Subcutaneous abdominal adipose tissue (tissue), 5 donors: ENCODE measurements at regions not wholly inside any gene's neighbourhood (a gene's known extent, or its start where the extent isn't known, plus 50 kb on each side); places are given as distances from the start of the nearest gene placed in this dataset.
A peak's percentile ranks its signal among the peaks of the same experiment; 100 is the strongest.

Experiments
- H3K27ac ChIP-seq: one replicate; pipeline ENCODE4 v1.7.0; 2013; ENCODE audit warnings: low read depth, mild to moderate bottlenecking, inconsistent platforms, low read length, moderate library complexity
- H3K27me3 ChIP-seq, 5 donors: one replicate each; pipeline ENCODE4 v1.7.0; 2013; ENCODE audit warnings: low read length in 5 of 5, inconsistent platforms in 1 of 5; ENCODE audit not compliant: control insufficient read depth in 5 of 5, insufficient read depth in 4 of 5
- H3K36me3 ChIP-seq, 5 donors: one replicate each; pipeline ENCODE4 v1.7.0; 2013; ENCODE audit warnings: low read length in 5 of 5; ENCODE audit not compliant: control insufficient read depth in 5 of 5, insufficient read depth in 5 of 5
- H3K4me1 ChIP-seq, 5 donors: one replicate each; pipeline ENCODE4 v1.7.0; 2013; ENCODE audit warnings: low read length in 5 of 5, mild to moderate bottlenecking in 3 of 5, moderate library complexity in 1 of 5; ENCODE audit not compliant: control insufficient read depth in 5 of 5, insufficient read depth in 5 of 5
- H3K4me3 ChIP-seq, 5 donors: one replicate each; pipeline ENCODE4 v1.7.0; 2013; ENCODE audit warnings: low read length in 5 of 5, low read depth in 1 of 5
- H3K9ac ChIP-seq, 5 donors: one replicate each; pipeline ENCODE4 v1.7.0; 2013; ENCODE audit warnings: low read length in 5 of 5, mild to moderate bottlenecking in 4 of 5, moderate library complexity in 3 of 5
- H3K9me3 ChIP-seq, 5 donors: one replicate each; pipeline ENCODE4 v1.7.0; 2013; ENCODE audit warnings: low read length in 5 of 5; ENCODE audit not compliant: control insufficient read depth in 5 of 5
- donor health status: healthy.
- donor health status: healthy.
- donor health status: healthy.
- donor health status: healthy.
- donor health status: healthy.

GRCh38 chr17:71905376-71906031, 215.3 kb upstream of the SOX9 start:
- H3K27me3 ChIP-seq = no peaks in the 10 kb centered on the region
- H3K4me3 ChIP-seq = no peak overlapping the region
- no peaks in the 10 kb centered on the region for H3K9me3 ChIP-seq
- H3K4me1 ChIP-seq = peaks cover 0 to 5% (median 0%) of the 10 kb centered on the region in 5 donors
- no peak overlapping the region for H3K27ac ChIP-seq
- H3K9ac ChIP-seq = no peak overlapping the region
- H3K36me3 ChIP-seq = no peaks in the 10 kb centered on the region

DNA sequence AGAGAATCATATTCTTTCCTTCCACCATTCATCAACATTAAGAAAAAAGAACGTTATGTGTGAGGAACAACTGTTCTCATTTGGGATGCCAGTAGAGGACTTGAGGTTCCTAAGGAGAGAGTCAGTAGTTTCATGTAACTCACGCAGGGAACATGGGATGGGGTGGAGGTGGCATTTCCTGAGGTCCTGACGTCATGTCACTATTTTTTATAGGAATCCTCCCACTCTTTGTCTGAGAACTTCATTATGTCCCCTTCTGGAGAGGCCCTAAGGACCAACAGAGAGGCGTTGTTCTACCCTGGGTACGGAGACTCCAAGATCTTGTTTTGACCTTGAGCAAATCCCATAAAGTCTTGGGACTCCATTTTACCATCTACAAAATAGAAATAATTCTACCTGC, 211.7 kb upstream of the SOX9 start:
- Histone ChIP-seq H3K9ac (no peak overlapping the region), H3K27me3 (no peaks in the 10 kb centered on the region), H3K4me3 (no peak overlapping the region), H3K4me1 (no peaks in the 10 kb centered on the region), H3K36me3 (no peaks in the 10 kb centered on the region), H3K9me3 (no peaks in the 10 kb centered on the region), H3K27ac (no peak overlapping the region)

- Histone ChIP-seq H3K4me3 (no peak overlapping the region), H3K4me1 (no peaks in the 10 kb centered on the region), H3K9ac (no peak overlapping the region), H3K27ac (no peak overlapping the region), H3K36me3 (no peaks in the 10 kb centered on the region), H3K27me3 (no peaks in the 10 kb centered on the region), H3K9me3 (no peaks in the 10 kb centered on the region)
Measured at GRCh38 chr17:71910002-71910401, 210.8 kb upstream of the SOX9 start.

GRCh38 chr17:71914042-71914441, 206.8 kb upstream of the SOX9 start:
- H3K27ac ChIP-seq = no peak overlapping the region
- H3K4me3 ChIP-seq = no peak overlapping the region
- no peaks in the 10 kb centered on the region for H3K9me3 ChIP-seq
- no peaks in the 10 kb centered on the region for H3K36me3 ChIP-seq
- H3K27me3 ChIP-seq = no peaks in the 10 kb centered on the region
- H3K4me1 ChIP-seq = peaks cover 0 to 21% (median 0%) of the 10 kb centered on the region in 5 donors
- H3K9ac ChIP-seq = no peak overlapping the region

DNA sequence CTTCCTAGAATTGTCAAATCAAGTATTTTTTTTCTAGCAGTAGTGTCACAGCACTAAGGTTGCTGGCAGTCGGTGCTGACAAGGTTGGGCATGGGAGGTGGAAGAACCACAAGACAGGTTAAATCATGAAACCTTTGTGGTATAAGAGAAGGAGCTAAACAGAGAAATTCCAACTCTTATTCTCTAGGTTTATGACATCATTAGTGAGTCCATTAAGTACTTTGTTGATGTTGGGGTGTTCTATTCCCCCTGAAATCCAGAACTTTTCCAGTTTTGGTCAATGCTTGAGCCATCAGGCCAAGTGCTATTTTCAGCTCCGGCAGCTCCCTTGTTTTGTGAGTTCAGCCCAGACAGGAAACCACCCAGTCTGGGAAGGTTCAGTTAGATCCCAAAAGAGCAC, 206.0 kb upstream of the SOX9 start:
- no peaks in the 10 kb centered on the region for H3K36me3 ChIP-seq
- no peak overlapping the region for H3K4me3 ChIP-seq
- no peak overlapping the region for H3K9ac ChIP-seq
- H3K27me3 ChIP-seq = no peaks in the 10 kb centered on the region
- H3K4me1 ChIP-seq = peaks cover 0 to 26% (median 0%) of the 10 kb centered on the region in 5 donors
- H3K27ac ChIP-seq = no peak overlapping the region
- H3K9me3 ChIP-seq = no peaks in the 10 kb centered on the region

- Histone ChIP-seq H3K27ac (no peak overlapping the region), H3K9ac (no peak overlapping the region), H3K36me3 (no peaks in the 10 kb centered on the region), H3K4me1 (peaks cover 0 to 26% (median 0%) of the 10 kb centered on the region in 5 donors), H3K27me3 (no peaks in the 10 kb centered on the region), H3K9me3 (no peaks in the 10 kb centered on the region), H3K4me3 (peak overlapping the region in 1 of 5 donors; percentile 28)
Measured at GRCh38 chr17:71917715-71918114, 203.1 kb upstream of the SOX9 start.

DNA sequence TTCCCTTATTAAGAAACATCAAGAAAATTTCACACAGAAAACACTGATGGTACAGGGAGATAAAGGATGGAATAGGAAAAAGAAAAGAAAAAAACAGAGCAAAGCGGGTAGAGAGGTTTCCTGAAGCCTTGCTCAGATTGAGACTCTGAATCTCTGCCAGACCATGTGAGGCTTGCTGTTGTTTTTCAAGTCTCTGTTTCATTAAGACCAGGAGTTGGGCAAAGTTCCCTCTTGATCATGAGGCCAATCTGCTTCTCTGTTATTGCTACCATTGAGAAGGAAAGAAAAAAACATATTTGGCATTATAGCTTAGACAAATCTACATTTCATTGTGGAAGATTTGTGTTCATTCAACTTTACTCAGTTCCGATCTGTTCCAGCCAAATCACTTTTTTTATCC, 201.6 kb upstream of the SOX9 start:
- Histone ChIP-seq H3K36me3 (no peaks in the 10 kb centered on the region), H3K9me3 (no peaks in the 10 kb centered on the region), H3K4me1 (peaks cover 0 to 26% (median 0%) of the 10 kb centered on the region in 5 donors), H3K4me3 (no peak overlapping the region), H3K27ac (no peak overlapping the region), H3K9ac (no peak overlapping the region), H3K27me3 (no peaks in the 10 kb centered on the region)

DNA sequence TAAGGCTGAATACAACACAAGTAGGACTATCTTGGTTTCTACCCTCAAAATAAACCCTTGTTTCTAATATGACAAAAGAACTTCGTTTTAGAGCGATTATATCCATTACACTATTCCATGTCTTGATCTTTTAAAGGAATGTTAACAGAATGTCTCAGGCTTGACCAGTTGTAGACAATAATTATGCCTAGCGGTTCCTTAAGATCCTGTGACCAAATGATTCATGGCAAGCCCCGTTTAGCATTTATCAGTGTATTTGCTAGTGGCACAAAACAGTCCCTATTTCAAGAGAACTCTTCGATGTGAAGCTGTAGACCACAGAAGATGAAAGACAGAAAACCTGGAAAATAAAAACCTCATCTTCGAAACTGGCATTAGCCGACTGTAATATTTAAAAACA, 200.9 kb upstream of the SOX9 start:
- Histone ChIP-seq H3K9me3 (no peaks in the 10 kb centered on the region), H3K27ac (no peak overlapping the region), H3K36me3 (no peaks in the 10 kb centered on the region), H3K4me1 (peaks cover 0 to 26% (median 0%) of the 10 kb centered on the region in 5 donors), H3K4me3 (no peak overlapping the region), H3K27me3 (no peaks in the 10 kb centered on the region), H3K9ac (no peak overlapping the region)

- Histone ChIP-seq H3K4me3 (no peak overlapping the region), H3K9me3 (no peaks in the 10 kb centered on the region), H3K27ac (no peak overlapping the region), H3K9ac (no peak overlapping the region), H3K27me3 (no peaks in the 10 kb centered on the region), H3K4me1 (peaks cover 0 to 26% (median 0%) of the 10 kb centered on the region in 5 donors), H3K36me3 (no peaks in the 10 kb centered on the region)
Measured at GRCh38 chr17:71921796-71922195, 199.0 kb upstream of the SOX9 start.

GRCh38 chr17:71922439-71922838, 198.4 kb upstream of the SOX9 start:
- H3K27ac ChIP-seq = no peak overlapping the region
- no peaks in the 10 kb centered on the region for H3K27me3 ChIP-seq
- H3K4me3 ChIP-seq = no peak overlapping the region
- H3K9ac ChIP-seq = no peak overlapping the region
- peaks cover 0 to 21% (median 0%) of the 10 kb centered on the region in 5 donors for H3K4me1 ChIP-seq
- no peaks in the 10 kb centered on the region for H3K36me3 ChIP-seq
- no peaks in the 10 kb centered on the region for H3K9me3 ChIP-seq
